ENCODE measurements at regions not wholly inside any gene's neighbourhood (a gene's known extent, or its start where the extent isn't known, plus 50 kb on each side); places are given as distances from the start of the nearest gene placed in this dataset.

GRCh38 chr3:18247776-18248310 lies 177.3 kb downstream of the SATB1 start:
- no peak for DNase-seq (ENCODE audit: extremely low spot score)
- ChIA-PET POLR2A (no interaction called here), CTCF (no interaction called here)
- TF ChIP-seq FOXK2 (IDR thresholded peaks at IDR 0.05) (no peak), SUZ12 (IDR thresholded peaks at IDR 0.05) (no peak), ARNT (IDR thresholded peaks at IDR 0.05) (no peak), PKNOX1 (IDR thresholded peaks at IDR 0.05) (no peak), FOXA1 (IDR thresholded peaks at IDR 0.05) (no peak), CTBP1 (IDR thresholded peaks at IDR 0.05; ENCODE audit: borderline replicate concordance) (no peak), HDGF (IDR thresholded peaks at IDR 0.05; ENCODE audit: borderline replicate concordance) (no peak), FOXM1 (IDR thresholded peaks at IDR 0.05; ENCODE audit: borderline replicate concordance) (no peak), LEF1 (IDR thresholded peaks at IDR 0.05; ENCODE audit: borderline replicate concordance) (no peak), ELF4 (IDR thresholded peaks at IDR 0.05) (no peak)

- CTCF ChIA-PET, result no interaction called here
- no peak for TF ChIP-seq CTBP1 (IDR thresholded peaks at IDR 0.05; ENCODE audit: borderline replicate concordance)
- no peak for TF ChIP-seq FOXM1 (IDR thresholded peaks at IDR 0.05; ENCODE audit: borderline replicate concordance)
- no peak for TF ChIP-seq PKNOX1 (IDR thresholded peaks at IDR 0.05)
- no peak for TF ChIP-seq ELF4 (IDR thresholded peaks at IDR 0.05)
- DNase-seq (ENCODE audit: extremely low spot score), result no peak
- POLR2A ChIA-PET, result no interaction called here
Measured at GRCh38 chr3:18247139-18247695, 177.9 kb downstream of the SATB1 start.

- POLR2A ChIA-PET, result no interaction called here
Measured at GRCh38 chr3:18246336-18247060, 178.6 kb downstream of the SATB1 start.

GRCh38 chr3:18245721-18246120 lies 179.4 kb downstream of the SATB1 start:
- ChIA-PET POLR2A (no interaction called here), CTCF (no interaction called here)
- TF ChIP-seq LEF1 (IDR thresholded peaks at IDR 0.05; ENCODE audit: borderline replicate concordance) (no peak), HDGF (IDR thresholded peaks at IDR 0.05; ENCODE audit: borderline replicate concordance) (no peak), FOXA1 (IDR thresholded peaks at IDR 0.05) (no peak), NFRKB (IDR thresholded peaks at IDR 0.05) (no peak), ZNF384 (IDR thresholded peaks at IDR 0.05) (no peak), PKNOX1 (IDR thresholded peaks at IDR 0.05) (no peak), BHLHE40 (IDR thresholded peaks at IDR 0.05; ENCODE audit: borderline replicate concordance) (no peak), TARDBP (IDR thresholded peaks at IDR 0.05) (no peak), ELF4 (IDR thresholded peaks at IDR 0.05) (no peak), FOXK2 (IDR thresholded peaks at IDR 0.05) (no peak), L3MBTL2 (conservative IDR thresholded peaks at IDR 0.05) (no peak), CTBP1 (IDR thresholded peaks at IDR 0.05; ENCODE audit: borderline replicate concordance) (no peak), SUZ12 (IDR thresholded peaks at IDR 0.05) (no peak), SP1 (IDR thresholded peaks at IDR 0.05) (no peak), ARNT (IDR thresholded peaks at IDR 0.05) (no peak), FOXM1 (IDR thresholded peaks at IDR 0.05; ENCODE audit: borderline replicate concordance) (no peak)
- DNase-seq (ENCODE audit: extremely low spot score), result no peak

More at GRCh38 chr3:18246336-18247060, 178.6 kb downstream of the SATB1 start:
- TF ChIP-seq L3MBTL2 (conservative IDR thresholded peaks at IDR 0.05) (no peak), HDGF (IDR thresholded peaks at IDR 0.05; ENCODE audit: borderline replicate concordance) (no peak), TARDBP (IDR thresholded peaks at IDR 0.05) (no peak), PKNOX1 (IDR thresholded peaks at IDR 0.05) (no peak)
- no peak for DNase-seq (ENCODE audit: extremely low spot score)
- CTCF ChIA-PET, result no interaction called here

- DNase-seq (ENCODE audit: extremely low spot score), result no peak
- TF ChIP-seq ZNF384 (IDR thresholded peaks at IDR 0.05) (no peak), NFRKB (IDR thresholded peaks at IDR 0.05) (no peak), FOXK2 (IDR thresholded peaks at IDR 0.05) (no peak), ARNT (IDR thresholded peaks at IDR 0.05) (no peak), SUZ12 (IDR thresholded peaks at IDR 0.05) (no peak), PKNOX1 (IDR thresholded peaks at IDR 0.05) (no peak), SP1 (IDR thresholded peaks at IDR 0.05) (no peak), HDGF (IDR thresholded peaks at IDR 0.05; ENCODE audit: borderline replicate concordance) (no peak), FOXM1 (IDR thresholded peaks at IDR 0.05; ENCODE audit: borderline replicate concordance) (no peak)
- CTCF ChIA-PET, result no interaction called here
- POLR2A ChIA-PET, result no interaction called here
Measured at GRCh38 chr3:18241837-18242236, 183.3 kb downstream of the SATB1 start.

All from HEK293T (cell line).